Liver (tissue), 3 donors: ENCODE measurements at regions not wholly inside any gene's neighbourhood (a gene's known extent, or its start where the extent isn't known, plus 50 kb on each side); places are given as distances from the start of the nearest gene placed in this dataset.

Experiments
- EGR1 ChIP-seq, 2 donors: IDR thresholded peaks; 2 replicates each; pipeline ENCODE4 v1.6.1; 2016 to 2018; ENCODE audit warnings: antibody characterized with exemption in 2 of 2, low read depth in 2 of 2
- FOXA1 ChIP-seq: IDR thresholded peaks from 2 replicates; pipeline ENCODE4 v1.6.1; 2016; ENCODE audit warnings: antibody characterized with exemption
- GABPA ChIP-seq, 2 donors: IDR thresholded peaks in 1 of 2; conservative IDR thresholded peaks in 1 of 2; 2 replicates each; pipeline ENCODE4 v1.6.1; 2016; ENCODE audit warnings: antibody characterized with exemption in 2 of 2, mild to moderate bottlenecking in 1 of 2, moderate library complexity in 1 of 2
- RAD21 ChIP-seq, 2 donors: IDR thresholded peaks; 2 replicates each; pipeline ENCODE4 v1.6.1; 2016; ENCODE audit warnings: antibody characterized with exemption in 2 of 2, mild to moderate bottlenecking in 2 of 2
- SP1 ChIP-seq: IDR thresholded peaks from 2 replicates; pipeline ENCODE4 v1.6.1; 2018; ENCODE audit warnings: antibody characterized with exemption, mild to moderate bottlenecking
- TAF1 ChIP-seq: conservative IDR thresholded peaks from 2 replicates; pipeline ENCODE4 v1.6.1; 2016; ENCODE audit warnings: antibody characterized with exemption, mild to moderate bottlenecking
- YY1 ChIP-seq: IDR thresholded peaks from 2 replicates; pipeline ENCODE4 v1.6.1; 2016; ENCODE audit warnings: antibody characterized with exemption, mild to moderate bottlenecking
- TF ChIP-seq, protein P1 (sequence below): fragments of 150-350 bp; IDR thresholded peaks from 2 replicates; pipeline ENCODE4 v1.5.1; 2017; ENCODE audit warnings: improper control_type of control experiment, low read depth, low read length; ENCODE audit not compliant: missing input control
- TF ChIP-seq, protein P2 (sequence below): IDR thresholded peaks from 2 replicates; pipeline ENCODE4 v1.6.1; 2016; ENCODE audit warnings: antibody characterized with exemption, mild to moderate bottlenecking
- donor health status: healthy.
- donor health status: healthy.

DNA sequence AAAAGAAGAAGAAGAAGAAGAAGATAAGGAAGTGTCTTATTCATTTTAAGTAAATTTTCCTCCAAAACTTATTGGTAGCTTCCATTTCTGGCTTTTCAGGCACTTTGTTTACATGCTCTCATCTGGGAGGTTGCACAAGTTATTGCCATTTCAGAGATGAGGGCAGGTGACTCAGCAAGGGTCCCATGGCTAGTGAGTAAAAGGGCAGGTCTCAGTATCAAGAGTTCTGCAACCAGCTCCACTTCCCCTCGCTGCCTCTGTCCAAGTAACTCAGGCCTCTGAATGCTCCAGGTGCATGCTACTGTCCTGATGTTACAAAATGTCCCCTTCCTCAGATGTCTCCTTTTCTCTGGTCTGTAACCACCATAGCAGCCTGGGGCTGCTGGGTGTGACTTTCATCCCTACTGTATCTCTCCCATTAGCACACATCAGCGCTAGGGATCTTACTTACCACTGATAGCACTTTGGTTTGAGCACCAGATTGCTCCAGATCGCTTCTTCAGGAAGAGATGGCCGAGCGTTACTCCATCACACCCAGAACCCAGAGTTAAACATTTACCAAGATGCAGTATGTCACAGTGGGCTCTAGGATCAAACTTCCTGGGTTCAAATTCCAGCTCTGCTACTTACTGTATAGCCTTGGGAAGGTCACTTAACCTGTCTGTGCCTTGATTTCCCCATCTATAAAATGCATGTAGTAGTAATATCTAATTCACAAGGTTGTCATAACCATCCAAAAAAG, 57.4 kb upstream of the LAPTM4A start:
- TF ChIP-seq, protein P1, sequence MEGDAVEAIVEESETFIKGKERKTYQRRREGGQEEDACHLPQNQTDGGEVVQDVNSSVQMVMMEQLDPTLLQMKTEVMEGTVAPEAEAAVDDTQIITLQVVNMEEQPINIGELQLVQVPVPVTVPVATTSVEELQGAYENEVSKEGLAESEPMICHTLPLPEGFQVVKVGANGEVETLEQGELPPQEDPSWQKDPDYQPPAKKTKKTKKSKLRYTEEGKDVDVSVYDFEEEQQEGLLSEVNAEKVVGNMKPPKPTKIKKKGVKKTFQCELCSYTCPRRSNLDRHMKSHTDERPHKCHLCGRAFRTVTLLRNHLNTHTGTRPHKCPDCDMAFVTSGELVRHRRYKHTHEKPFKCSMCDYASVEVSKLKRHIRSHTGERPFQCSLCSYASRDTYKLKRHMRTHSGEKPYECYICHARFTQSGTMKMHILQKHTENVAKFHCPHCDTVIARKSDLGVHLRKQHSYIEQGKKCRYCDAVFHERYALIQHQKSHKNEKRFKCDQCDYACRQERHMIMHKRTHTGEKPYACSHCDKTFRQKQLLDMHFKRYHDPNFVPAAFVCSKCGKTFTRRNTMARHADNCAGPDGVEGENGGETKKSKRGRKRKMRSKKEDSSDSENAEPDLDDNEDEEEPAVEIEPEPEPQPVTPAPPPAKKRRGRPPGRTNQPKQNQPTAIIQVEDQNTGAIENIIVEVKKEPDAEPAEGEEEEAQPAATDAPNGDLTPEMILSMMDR, result no peak
- no peak for TF ChIP-seq FOXA1
- no peak for TF ChIP-seq RAD21 (IDR thresholded peaks at IDR 0.05)
- TF ChIP-seq EGR1 (IDR thresholded peaks at IDR 0.05; ENCODE audit: low read depth in 2 of 2), result no peak
- no peak for TF ChIP-seq TAF1
- TF ChIP-seq GABPA (IDR thresholded peaks at IDR 0.05 in 1 of 2, conservative IDR thresholded peaks at IDR 0.05 in 1 of 2), result no peak
- TF ChIP-seq, protein P2, sequence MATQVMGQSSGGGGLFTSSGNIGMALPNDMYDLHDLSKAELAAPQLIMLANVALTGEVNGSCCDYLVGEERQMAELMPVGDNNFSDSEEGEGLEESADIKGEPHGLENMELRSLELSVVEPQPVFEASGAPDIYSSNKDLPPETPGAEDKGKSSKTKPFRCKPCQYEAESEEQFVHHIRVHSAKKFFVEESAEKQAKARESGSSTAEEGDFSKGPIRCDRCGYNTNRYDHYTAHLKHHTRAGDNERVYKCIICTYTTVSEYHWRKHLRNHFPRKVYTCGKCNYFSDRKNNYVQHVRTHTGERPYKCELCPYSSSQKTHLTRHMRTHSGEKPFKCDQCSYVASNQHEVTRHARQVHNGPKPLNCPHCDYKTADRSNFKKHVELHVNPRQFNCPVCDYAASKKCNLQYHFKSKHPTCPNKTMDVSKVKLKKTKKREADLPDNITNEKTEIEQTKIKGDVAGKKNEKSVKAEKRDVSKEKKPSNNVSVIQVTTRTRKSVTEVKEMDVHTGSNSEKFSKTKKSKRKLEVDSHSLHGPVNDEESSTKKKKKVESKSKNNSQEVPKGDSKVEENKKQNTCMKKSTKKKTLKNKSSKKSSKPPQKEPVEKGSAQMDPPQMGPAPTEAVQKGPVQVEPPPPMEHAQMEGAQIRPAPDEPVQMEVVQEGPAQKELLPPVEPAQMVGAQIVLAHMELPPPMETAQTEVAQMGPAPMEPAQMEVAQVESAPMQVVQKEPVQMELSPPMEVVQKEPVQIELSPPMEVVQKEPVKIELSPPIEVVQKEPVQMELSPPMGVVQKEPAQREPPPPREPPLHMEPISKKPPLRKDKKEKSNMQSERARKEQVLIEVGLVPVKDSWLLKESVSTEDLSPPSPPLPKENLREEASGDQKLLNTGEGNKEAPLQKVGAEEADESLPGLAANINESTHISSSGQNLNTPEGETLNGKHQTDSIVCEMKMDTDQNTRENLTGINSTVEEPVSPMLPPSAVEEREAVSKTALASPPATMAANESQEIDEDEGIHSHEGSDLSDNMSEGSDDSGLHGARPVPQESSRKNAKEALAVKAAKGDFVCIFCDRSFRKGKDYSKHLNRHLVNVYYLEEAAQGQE, result peak; percentile 21
- peak; percentile 20 for TF ChIP-seq SP1
- TF ChIP-seq YY1, result peak; percentile 69
